ENCODE measurements at regions not wholly inside any gene's neighbourhood (a gene's known extent, or its start where the extent isn't known, plus 50 kb on each side); places are given as distances from the start of the nearest gene placed in this dataset.
A peak's percentile ranks its signal among the peaks of the same experiment; 100 is the strongest.

DNA sequence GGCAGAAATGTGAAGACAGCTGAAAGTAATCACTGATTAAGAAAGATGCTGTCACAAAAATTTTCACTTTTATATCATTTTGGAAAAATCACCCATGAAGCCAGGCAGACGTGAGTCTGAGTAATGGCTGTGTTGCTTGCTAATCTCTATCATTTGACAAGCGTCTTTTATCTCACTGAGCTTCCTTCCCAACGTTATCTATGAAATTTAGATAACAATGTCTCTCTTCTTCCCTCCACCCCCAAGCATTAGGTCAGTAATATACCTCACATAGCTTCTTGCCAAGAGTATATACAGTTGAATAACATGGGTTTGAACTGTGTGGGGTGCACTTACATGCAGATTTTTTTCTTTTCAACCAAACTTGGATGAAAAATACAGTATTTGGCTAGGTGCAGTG is 388.6 kb upstream of the NRXN1 start:
- Mint-ChIP-seq H3K27me3 (no peaks in the 10 kb centered on the region), H3K4me3 (no peak overlapping the region), H3K27ac (no peak overlapping the region), H3K9me3 (peaks cover 1 to 9% (median 2%) of the 10 kb centered on the region in 3 donors), H3K36me3 (no peaks in the 10 kb centered on the region), H3K4me1 (no peaks in the 10 kb centered on the region)

DNA sequence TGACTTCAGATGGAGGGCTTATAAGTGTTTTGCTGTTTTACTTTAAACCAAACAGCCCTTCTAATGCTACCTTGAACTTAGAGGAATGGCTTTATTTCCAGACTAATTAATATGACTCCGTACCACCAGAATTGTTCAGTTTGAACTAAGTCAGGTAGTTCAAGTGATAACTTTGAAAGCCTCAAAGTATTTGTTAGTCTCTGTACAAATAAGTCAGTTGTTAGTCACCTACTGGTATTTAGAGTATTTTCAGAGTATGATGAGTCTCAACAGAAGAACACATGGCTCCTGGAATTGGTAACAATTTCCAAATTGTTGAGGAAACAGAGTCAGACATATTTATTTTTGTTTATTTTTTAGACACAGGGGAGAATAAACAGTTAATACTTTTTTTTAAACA is 381.8 kb upstream of the NRXN1 start:
- H3K36me3 Mint-ChIP-seq, result no peaks in the 10 kb centered on the region
- no peaks in the 10 kb centered on the region for H3K4me1 Mint-ChIP-seq
- peaks cover 2 to 5% (median 3%) of the 10 kb centered on the region in 3 donors for H3K9me3 Mint-ChIP-seq
- H3K4me3 Mint-ChIP-seq, result no peak overlapping the region
- no peak overlapping the region for H3K27ac Mint-ChIP-seq
- H3K27me3 Mint-ChIP-seq, result no peaks in the 10 kb centered on the region

DNA sequence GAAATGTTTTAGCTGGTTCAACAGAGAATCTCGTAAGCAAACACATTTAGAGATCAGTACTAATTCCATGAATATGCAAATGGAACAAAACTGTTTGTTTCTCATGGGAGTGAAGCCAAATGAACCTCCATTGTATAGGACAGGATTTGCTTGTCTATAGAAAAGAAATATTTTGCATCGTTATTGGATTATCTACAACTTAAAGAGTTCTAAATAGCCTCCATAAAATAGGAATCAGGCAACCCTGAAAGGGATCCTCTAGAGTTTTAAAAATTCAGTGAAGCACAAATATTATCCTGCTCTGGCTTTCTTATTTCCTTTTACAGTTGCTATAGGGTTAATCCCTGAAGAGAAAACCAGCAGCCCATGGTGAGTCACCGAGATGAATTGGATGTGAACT is 378.4 kb upstream of the NRXN1 start:
- Mint-ChIP-seq H3K9me3 (peaks cover 5 to 7% (median 6%) of the 10 kb centered on the region in 3 donors), H3K4me1 (no peaks in the 10 kb centered on the region), H3K27ac (no peak overlapping the region), H3K4me3 (no peak overlapping the region), H3K27me3 (no peaks in the 10 kb centered on the region), H3K36me3 (no peaks in the 10 kb centered on the region)

DNA sequence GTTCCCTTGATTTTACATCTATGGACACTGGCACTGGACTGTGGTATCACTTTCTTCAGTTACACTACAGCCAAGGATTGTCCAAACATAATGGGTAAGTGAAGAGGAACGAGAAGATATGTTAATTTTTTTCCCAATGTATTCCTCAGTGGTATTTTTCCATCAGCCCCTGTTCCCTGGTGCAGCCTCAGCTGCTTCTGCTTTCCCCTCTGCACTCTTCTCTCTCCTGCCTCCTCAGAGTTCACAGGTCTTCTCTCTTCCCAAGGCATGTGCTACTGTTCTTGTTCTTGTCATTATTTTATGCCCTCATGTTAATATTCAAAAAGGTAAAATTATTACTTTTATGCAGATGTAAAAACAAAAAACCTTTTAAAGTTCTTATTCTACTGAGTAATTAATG is 378.0 kb upstream of the NRXN1 start:
- H3K36me3 Mint-ChIP-seq, result no peaks in the 10 kb centered on the region
- no peak overlapping the region for H3K4me3 Mint-ChIP-seq
- peaks cover 3 to 10% (median 6%) of the 10 kb centered on the region in 3 donors for H3K9me3 Mint-ChIP-seq
- no peaks in the 10 kb centered on the region for H3K27me3 Mint-ChIP-seq
- H3K27ac Mint-ChIP-seq, result no peak overlapping the region
- no peaks in the 10 kb centered on the region for H3K4me1 Mint-ChIP-seq

DNA sequence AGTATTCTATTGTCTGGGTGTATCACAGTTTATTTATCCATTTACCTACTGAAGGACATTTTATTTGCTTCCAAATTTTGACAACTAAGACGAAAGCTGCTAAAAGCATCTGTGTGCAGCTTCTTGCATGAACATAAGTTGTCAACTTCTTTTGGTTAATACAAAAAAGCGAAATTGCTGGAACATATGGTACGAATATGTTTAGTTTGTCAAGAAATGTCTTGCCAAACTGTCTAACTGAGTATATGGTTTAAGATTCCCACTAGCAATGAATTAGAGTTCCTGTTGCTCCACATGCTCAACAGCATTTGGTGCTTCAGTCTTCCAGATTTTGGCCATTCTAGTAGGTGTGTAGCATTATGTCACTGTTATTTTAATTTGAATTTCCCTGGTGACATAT is 372.3 kb upstream of the NRXN1 start:
- H3K27ac Mint-ChIP-seq, result no peak overlapping the region
- H3K4me3 Mint-ChIP-seq, result no peak overlapping the region
- no peaks in the 10 kb centered on the region for H3K4me1 Mint-ChIP-seq
- no peaks in the 10 kb centered on the region for H3K36me3 Mint-ChIP-seq
- H3K9me3 Mint-ChIP-seq, result peaks cover 4 to 13% (median 7%) of the 10 kb centered on the region in 3 donors
- no peaks in the 10 kb centered on the region for H3K27me3 Mint-ChIP-seq

DNA sequence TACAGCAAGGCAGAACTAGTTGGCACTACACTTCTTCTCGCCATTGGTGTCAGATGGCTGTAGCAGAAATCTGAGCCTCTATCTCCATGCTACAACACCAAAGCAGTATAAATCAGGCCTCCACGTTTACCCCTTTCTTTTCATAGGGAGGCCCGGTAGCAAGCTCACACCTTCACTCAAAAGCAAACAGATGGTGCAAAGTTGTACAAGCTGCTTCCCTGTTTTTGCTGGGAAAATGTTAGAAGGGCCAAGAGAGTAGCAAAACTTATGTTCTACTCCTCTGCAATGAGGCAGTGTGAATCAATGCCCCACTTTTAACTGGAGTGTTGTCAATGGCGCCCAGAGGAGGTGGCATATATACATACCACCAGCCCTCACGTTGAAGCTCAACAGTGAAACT is 369.6 kb upstream of the NRXN1 start:
- Mint-ChIP-seq H3K9me3 (peaks cover 4 to 15% (median 5%) of the 10 kb centered on the region in 3 donors), H3K27ac (no peak overlapping the region), H3K4me3 (no peak overlapping the region), H3K36me3 (no peaks in the 10 kb centered on the region), H3K27me3 (no peaks in the 10 kb centered on the region), H3K4me1 (no peaks in the 10 kb centered on the region)

DNA sequence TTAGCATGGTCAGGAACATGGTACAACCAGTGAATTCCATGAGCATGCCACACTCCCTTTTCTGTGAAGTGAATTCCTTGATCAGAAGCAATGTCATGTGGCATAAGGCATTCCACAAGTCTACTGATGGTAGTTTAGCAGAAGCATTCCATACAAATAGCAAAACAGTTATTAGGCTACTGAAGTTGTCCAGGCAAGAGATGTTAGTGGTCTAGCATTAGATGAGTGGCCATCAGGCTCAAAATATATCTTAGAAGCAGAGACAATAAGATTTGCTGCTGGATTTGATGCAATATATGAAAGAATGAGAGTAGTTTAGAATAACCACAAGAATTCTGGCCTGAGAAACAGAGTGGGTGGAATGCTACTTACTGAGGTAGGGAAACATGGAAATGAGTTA is 355.3 kb upstream of the NRXN1 start:
- H3K27ac Mint-ChIP-seq, result no peak overlapping the region
- peaks cover 0 to 6% (median 3%) of the 10 kb centered on the region in 3 donors for H3K9me3 Mint-ChIP-seq
- H3K36me3 Mint-ChIP-seq, result no peaks in the 10 kb centered on the region
- no peak overlapping the region for H3K4me3 Mint-ChIP-seq
- no peaks in the 10 kb centered on the region for H3K4me1 Mint-ChIP-seq
- no peaks in the 10 kb centered on the region for H3K27me3 Mint-ChIP-seq

DNA sequence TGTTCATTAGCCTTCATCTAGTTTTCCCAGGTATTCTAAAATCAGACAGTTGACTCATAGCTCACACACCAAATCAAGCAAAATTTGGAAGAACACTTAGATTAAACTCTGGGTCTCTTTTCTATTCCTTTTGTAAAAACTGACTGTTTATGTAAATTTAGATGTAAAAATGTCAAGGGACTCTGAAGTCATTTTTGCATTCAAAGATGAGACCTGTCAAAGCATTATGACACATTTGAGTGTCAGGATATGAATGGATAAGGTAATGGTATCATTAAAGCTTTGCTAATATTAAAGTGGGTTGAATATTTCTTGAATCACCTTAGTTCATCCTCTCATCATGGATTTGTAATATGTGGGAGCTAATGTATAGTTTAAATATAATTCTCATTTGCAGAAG is 348.1 kb upstream of the NRXN1 start:
- Mint-ChIP-seq H3K4me3 (no peak overlapping the region), H3K27ac (no peak overlapping the region), H3K27me3 (no peaks in the 10 kb centered on the region), H3K9me3 (peaks cover 0 to 11% (median 5%) of the 10 kb centered on the region in 3 donors), H3K4me1 (no peaks in the 10 kb centered on the region), H3K36me3 (no peaks in the 10 kb centered on the region)

DNA sequence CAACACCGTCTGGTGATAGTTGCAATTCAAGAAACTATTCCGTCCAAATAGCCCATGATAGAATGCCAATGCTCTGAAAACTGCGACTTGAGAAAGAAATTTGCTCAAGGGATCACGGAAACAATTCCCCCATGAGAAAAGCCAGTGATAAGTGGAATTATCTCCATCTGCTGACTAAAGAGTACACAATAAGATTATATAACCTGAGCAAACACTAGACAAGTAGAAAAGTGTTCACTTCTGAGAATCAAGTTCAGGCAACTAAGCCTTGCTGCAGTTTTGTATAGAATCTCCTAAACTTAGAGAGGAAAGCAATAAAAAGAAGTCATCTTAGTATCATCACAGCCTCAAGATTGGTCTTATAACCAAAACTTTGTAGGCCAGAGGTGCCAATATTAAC is 336.3 kb upstream of the NRXN1 start:
- Mint-ChIP-seq H3K27me3 (no peaks in the 10 kb centered on the region), H3K9me3 (peaks cover 0 to under 1% (median 0%) of the 10 kb centered on the region in 3 donors), H3K4me1 (no peaks in the 10 kb centered on the region), H3K4me3 (no peak overlapping the region), H3K36me3 (no peaks in the 10 kb centered on the region), H3K27ac (no peak overlapping the region)

DNA sequence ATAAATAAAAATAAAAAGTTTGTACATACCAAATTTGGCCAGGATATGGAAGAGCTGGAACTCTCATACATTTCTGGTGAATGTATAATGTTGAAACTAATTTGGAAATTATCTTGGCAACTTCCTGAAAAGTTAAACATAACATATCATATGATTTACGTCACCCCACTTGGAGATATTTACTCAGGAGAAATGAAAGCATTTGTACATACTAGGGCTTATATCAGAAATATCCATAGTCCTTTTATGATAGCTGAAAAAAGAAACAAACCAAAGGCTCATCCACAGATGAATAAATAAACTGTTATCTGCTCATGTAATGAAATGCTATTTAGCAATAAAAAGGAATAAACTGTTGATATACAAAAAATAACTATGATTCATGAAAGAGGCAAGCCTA is 318.2 kb upstream of the NRXN1 start:
- H3K27me3 Mint-ChIP-seq, result no peaks in the 10 kb centered on the region
- H3K36me3 Mint-ChIP-seq, result no peaks in the 10 kb centered on the region
- H3K4me1 Mint-ChIP-seq, result no peaks in the 10 kb centered on the region
- H3K9me3 Mint-ChIP-seq, result peaks cover 0 to 2% (median 1%) of the 10 kb centered on the region in 3 donors
- H3K4me3 Mint-ChIP-seq, result no peak overlapping the region
- no peak overlapping the region for H3K27ac Mint-ChIP-seq

DNA sequence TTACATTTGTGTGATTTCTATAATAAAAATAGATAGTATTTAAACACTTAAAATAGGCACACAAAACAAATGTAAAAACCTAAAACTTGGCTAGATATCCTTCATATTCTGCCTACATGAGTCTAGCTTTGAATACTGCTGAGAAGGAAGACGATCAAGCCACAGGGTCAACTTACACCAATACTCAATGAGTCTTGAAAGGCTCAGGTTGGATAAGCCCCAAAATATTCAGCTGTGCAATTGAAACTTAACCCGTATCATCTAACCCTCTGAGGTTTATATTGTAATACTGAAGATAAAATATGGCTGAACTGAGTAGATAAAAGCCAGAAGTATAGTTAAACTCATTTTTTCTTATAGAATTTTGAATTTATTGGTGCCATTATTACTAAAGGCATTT is 313.0 kb upstream of the NRXN1 start:
- Mint-ChIP-seq H3K27ac (no peak overlapping the region), H3K36me3 (no peaks in the 10 kb centered on the region), H3K9me3 (peaks cover 0 to 2% (median 0%) of the 10 kb centered on the region in 3 donors), H3K4me3 (no peak overlapping the region), H3K27me3 (no peaks in the 10 kb centered on the region), H3K4me1 (no peaks in the 10 kb centered on the region)

DNA sequence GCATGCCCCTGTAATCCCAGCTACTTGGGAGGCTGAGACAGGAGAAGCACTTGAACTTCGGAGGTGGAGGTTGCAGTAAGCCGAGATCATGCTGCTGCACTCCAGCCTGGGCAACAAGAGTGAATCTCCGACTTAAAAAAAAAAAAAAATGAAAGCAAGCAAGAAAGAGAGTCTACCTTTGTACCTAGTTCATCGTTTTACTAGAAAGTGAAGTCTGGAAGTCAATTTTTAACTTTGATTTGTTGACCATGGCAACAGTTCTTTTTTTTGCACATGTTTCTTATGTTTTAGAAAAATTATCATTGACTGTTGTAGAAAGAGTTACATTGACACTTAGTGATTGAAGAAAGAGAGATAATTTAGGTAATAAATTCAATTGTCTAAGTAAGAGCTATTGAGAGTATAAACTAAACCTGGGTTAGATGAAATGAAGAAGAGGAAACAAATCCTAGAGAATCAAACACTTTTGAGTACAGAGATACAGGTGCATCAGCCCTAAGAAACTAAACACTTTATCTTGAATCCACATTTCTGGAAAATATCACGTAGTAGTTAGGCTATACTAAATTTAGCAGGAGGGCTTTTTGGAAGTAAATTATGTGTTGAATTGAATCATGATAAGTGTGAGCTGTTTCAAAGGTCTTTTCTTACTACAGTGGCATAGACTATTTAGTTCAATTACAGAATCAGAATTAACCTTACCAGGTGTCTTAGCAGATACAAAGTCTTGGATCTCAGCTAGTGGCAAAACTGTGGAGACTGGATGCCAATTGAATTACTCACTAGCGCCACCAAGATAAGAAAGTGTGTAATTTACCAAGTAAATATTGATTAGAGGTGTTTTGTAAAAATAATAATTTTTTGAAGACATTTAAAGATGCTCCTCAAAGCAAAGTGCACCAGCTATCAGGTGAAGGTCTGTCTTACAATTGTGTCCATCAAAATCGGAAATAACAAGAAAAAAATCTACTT is 303.4 kb upstream of the NRXN1 start:
- H3K4me3 Mint-ChIP-seq, result no peak overlapping the region
- H3K9me3 Mint-ChIP-seq, result peaks cover 0 to 6% (median 3%) of the 10 kb centered on the region in 3 donors
- H3K4me1 Mint-ChIP-seq, result no peaks in the 10 kb centered on the region
- peak overlapping the region in 1 of 3 donors; percentile 16 for H3K27ac Mint-ChIP-seq
- no peaks in the 10 kb centered on the region for H3K36me3 Mint-ChIP-seq
- no peaks in the 10 kb centered on the region for H3K27me3 Mint-ChIP-seq

DNA sequence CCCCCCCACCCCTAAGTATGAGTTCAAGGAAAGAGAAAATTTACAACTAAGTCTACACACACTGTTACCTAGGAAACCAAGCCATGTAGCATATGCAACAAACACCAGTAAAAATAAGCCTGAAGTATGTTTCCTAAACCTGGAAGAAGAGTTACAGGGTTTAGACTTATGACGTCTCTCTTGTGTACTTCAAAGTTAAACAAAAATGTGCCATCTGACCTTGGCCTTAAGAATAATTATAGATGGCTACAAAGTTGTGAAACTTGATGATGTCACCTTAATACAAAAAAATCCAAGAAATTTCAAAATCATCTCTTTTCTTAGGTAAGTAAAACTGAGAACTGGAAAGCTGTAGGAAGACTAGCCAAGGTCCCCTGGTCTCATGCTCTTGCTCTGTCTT is 297.6 kb upstream of the NRXN1 start:
- Mint-ChIP-seq H3K36me3 (no peaks in the 10 kb centered on the region), H3K27ac (no peak overlapping the region), H3K9me3 (peaks cover 0 to 4% (median 0%) of the 10 kb centered on the region in 3 donors), H3K4me3 (no peak overlapping the region), H3K27me3 (no peaks in the 10 kb centered on the region), H3K4me1 (no peaks in the 10 kb centered on the region)

DNA sequence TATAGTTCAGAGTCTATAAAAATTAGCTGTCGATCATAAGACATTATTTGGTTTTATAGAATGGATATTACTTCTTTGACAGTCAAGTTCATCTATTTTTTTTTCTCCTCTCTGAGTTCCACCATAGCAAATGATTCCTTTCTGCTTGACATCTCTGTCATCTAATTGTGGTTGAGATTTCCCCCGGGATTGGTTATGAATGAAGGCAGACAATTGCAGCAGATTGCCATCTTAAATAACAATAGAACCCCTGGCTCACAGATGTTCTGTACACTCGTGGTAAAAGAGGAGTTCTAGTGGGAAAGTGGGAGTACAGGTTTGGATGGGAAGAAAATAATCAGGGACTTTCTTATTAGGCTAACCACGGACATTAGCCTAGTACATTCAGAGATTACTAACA is 292.1 kb upstream of the NRXN1 start:
- no peaks in the 10 kb centered on the region for H3K27me3 Mint-ChIP-seq

DNA sequence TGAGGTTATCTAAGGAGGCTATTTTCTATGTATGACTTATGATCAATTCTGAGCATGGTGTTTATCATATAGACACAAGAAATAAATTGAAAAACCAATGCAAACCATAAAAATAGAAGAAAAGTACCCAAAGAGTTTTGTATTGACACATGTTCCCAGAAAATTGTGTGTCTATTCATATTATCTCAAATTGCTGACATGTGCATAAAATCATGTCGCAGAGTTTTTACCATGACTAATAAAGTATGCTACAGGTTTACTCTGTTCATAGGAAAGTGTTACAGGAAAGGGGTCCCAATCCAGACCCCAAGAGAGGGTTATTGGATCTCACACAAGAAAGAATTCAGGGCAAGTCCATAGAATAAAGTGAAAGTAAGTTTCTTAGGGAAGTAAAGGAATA is 290.7 kb upstream of the NRXN1 start:
- H3K4me3 Mint-ChIP-seq, result no peak overlapping the region
- no peaks in the 10 kb centered on the region for H3K4me1 Mint-ChIP-seq
- H3K9me3 Mint-ChIP-seq, result peaks cover 2 to 7% (median 4%) of the 10 kb centered on the region in 3 donors
- no peak overlapping the region for H3K27ac Mint-ChIP-seq
- H3K27me3 Mint-ChIP-seq, result no peaks in the 10 kb centered on the region
- no peaks in the 10 kb centered on the region for H3K36me3 Mint-ChIP-seq

More for the DNA sequence above, 292.1 kb upstream of the NRXN1 start:
- no peaks in the 10 kb centered on the region for H3K36me3 Mint-ChIP-seq
- H3K27ac Mint-ChIP-seq, result no peak overlapping the region
- H3K9me3 Mint-ChIP-seq, result peaks cover 0 to 5% (median 4%) of the 10 kb centered on the region in 3 donors
- H3K4me3 Mint-ChIP-seq, result no peak overlapping the region
- H3K4me1 Mint-ChIP-seq, result no peaks in the 10 kb centered on the region

DNA sequence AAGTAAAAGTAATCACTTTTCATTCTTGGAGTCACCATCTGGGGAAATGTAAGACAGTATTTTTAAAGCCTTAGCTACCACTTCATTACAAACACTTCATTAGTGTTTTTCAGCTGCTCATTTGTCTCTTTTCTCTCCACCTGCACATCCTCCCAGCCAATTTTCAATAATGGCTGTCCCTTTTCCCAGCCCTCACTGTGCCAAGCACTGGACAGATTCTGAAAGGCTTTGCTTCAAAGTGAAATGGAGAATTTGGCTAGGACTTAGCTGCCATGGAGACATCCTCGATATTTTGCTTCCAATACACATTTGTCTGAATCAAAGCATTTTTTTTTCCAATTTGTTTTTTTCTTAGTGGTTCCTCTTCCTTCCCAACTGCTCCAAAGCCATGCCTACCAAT is 272.4 kb upstream of the NRXN1 start:
- H3K9me3 Mint-ChIP-seq, result peaks cover 0 to 4% (median 0%) of the 10 kb centered on the region in 3 donors
- no peaks in the 10 kb centered on the region for H3K36me3 Mint-ChIP-seq
- no peak overlapping the region for H3K4me3 Mint-ChIP-seq
- H3K27me3 Mint-ChIP-seq, result no peaks in the 10 kb centered on the region
- H3K4me1 Mint-ChIP-seq, result no peaks in the 10 kb centered on the region
- no peak overlapping the region for H3K27ac Mint-ChIP-seq

Measured in IgD-negative memory B cell (primary cell).